ENCODE measurements at regions not wholly inside any gene's neighbourhood (a gene's known extent, or its start where the extent isn't known, plus 50 kb on each side); places are given as distances from the start of the nearest gene placed in this dataset.

DNA sequence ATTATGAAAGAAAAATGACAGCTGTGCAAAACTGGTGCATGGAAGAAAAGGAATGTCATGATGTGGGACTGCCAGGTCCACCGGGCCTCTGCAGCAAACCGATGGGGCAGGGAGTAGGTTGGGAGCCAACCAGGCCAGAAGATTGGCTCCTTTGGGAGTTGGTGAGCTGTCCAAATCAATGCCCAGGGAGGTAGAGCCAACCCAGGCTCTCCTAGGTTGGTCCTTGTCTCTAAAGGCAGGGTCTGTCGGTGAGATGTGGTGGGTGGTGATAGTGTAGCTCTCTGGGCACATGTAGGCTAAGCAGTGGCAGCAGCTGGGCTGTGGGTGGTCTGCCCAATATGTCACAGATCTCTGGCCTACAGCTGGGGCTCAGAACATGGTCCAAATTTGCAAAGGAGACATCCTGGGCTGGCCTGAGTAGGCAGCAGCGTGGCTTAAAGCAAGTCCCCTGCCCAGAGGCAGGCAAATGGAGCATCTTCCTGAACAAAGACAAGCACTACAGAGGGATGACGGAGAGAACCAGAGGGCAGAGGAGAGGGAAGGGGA is 61.2 kb upstream of the PRDX6 start:
- no TSS peak for BruUV-seq (replicated peaks)
- DNase-seq: no peak
- Histone ChIP-seq H3K27ac (no peak overlapping the region), H3K36me3 (ENCODE audit: low read depth) (no peaks in the 10 kb centered on the region), H3K79me2 (ENCODE audit: low read depth) (no peaks in the 10 kb centered on the region), H3K4me1 (replicated peaks; ENCODE audit: insufficient read depth) (peaks cover 15% of the 10 kb centered on the region), H3F3A (ENCODE audit: insufficient read depth, low read depth) (no peaks in the 10 kb centered on the region), H3K4me2 (no peak overlapping the region), H3K9me3 (ENCODE audit: insufficient read depth, low read depth) (no peaks in the 10 kb centered on the region), H3K4me3 (no peak overlapping the region), H3K9me2 (ENCODE audit: insufficient read depth) (no peaks in the 10 kb centered on the region), H3K27me3 (ENCODE audit: insufficient read depth, low read depth) (no peaks in the 10 kb centered on the region), H2AFZ (no peak overlapping the region), H4K20me1 (ENCODE audit: insufficient read depth) (no peaks in the 10 kb centered on the region)
- TF ChIP-seq EZH2 (IDR thresholded peaks at IDR 0.05; ENCODE audit: low read depth): no peak
- TF ChIP-seq, protein P1, sequence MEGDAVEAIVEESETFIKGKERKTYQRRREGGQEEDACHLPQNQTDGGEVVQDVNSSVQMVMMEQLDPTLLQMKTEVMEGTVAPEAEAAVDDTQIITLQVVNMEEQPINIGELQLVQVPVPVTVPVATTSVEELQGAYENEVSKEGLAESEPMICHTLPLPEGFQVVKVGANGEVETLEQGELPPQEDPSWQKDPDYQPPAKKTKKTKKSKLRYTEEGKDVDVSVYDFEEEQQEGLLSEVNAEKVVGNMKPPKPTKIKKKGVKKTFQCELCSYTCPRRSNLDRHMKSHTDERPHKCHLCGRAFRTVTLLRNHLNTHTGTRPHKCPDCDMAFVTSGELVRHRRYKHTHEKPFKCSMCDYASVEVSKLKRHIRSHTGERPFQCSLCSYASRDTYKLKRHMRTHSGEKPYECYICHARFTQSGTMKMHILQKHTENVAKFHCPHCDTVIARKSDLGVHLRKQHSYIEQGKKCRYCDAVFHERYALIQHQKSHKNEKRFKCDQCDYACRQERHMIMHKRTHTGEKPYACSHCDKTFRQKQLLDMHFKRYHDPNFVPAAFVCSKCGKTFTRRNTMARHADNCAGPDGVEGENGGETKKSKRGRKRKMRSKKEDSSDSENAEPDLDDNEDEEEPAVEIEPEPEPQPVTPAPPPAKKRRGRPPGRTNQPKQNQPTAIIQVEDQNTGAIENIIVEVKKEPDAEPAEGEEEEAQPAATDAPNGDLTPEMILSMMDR (conservative IDR thresholded peaks at IDR 0.05): no peak
- ChIA-PET POLR2A (ENCODE audit: unreplicated experiment) (no interaction called here), CTCF (no interaction called here)
- intact Hi-C loops (cut with micrococcal nuclease; ENCODE audit: unreplicated experiment): no loop called here

DNA sequence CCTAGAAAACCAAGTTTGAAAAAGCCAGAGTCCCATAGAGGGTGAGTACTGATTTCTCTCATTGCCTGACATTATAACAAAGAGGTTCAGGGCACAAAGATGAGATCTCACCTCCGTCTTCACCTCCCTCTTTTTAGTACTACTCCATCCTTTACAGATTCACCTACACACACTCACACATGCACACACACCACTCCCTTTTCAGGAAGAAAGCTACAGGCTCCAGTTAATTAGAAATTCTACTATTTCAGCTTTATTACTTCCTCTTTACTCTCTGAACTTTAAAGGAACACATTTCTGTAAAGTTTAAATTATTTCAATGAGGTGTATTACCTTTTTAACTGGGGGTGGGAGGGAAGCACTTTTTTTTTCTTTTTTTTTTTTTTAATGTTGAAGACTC is 59.6 kb upstream of the PRDX6 start:
- Histone ChIP-seq H3F3A (ENCODE audit: insufficient read depth, low read depth) (no peaks in the 10 kb centered on the region), H3K27ac (no peak overlapping the region), H3K4me2 (no peak overlapping the region), H4K20me1 (ENCODE audit: insufficient read depth) (no peaks in the 10 kb centered on the region), H3K4me3 (no peak overlapping the region), H3K79me2 (ENCODE audit: low read depth) (no peaks in the 10 kb centered on the region), H2AFZ (no peak overlapping the region), H3K9me3 (ENCODE audit: insufficient read depth, low read depth) (no peaks in the 10 kb centered on the region), H3K27me3 (ENCODE audit: insufficient read depth, low read depth) (no peaks in the 10 kb centered on the region), H3K4me1 (replicated peaks; ENCODE audit: insufficient read depth) (peaks cover 11% of the 10 kb centered on the region), H3K9me2 (ENCODE audit: insufficient read depth) (no peaks in the 10 kb centered on the region), H3K36me3 (ENCODE audit: low read depth) (no peaks in the 10 kb centered on the region)
- ChIA-PET POLR2A (ENCODE audit: unreplicated experiment) (interaction anchor here (0.6 kb wide), 1 partner anchor 449 kb away, joined by 11 read pairs; no protein-coding TSS in a partner anchor), CTCF (no interaction called here)
- no peak for TF ChIP-seq EZH2 (IDR thresholded peaks at IDR 0.05; ENCODE audit: low read depth)
- TF ChIP-seq, protein P1 (conservative IDR thresholded peaks at IDR 0.05): no peak
- intact Hi-C loops (cut with micrococcal nuclease; ENCODE audit: unreplicated experiment): no loop called here
- no peak for DNase-seq
- BruUV-seq (replicated peaks): no TSS peak

DNA sequence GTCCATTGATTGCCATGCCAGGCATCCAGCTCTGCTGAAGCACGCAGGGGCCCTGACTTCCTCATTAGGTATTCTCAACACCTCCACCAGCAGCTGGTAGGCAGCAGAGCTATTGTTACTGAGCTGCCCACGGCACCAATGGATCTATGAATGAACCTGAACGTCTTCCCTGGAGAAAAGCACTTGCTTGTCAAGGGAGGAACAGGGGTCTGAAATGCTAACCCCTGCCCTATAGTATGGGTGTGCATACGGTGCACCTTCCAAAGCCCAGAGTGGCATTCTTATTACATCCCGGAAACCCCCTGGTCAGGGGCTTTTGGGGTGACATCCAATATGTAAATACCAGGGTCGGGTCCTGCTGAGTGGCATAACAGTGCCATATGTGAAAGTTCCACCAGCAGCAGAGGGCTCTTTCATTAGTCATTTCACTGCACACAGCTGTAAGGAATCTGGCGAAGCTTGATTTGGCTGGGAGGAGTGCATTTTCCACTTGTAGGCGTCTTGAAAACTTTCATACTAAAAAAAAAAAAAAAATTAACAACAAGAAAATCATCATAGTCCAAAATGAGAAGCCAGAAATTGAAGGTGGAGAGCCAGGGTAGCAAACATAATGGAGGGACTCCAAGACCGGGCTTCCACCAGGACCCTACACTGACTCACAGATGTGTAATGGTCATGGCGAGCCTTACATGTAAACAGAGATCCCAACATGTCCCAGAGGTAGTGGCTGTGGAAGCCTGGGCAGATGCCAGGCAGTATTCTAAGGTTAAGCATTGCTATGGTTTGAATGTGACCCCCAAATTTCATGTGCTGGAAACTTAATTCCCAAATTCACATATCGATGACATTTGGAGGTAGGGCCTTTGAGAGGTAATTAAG is 58.8 kb upstream of the PRDX6 start:
- H3F3A ChIP-seq (ENCODE audit: insufficient read depth, low read depth): no peaks in the 10 kb centered on the region
- CTCF ChIA-PET: no interaction called here
- no peak overlapping the region for H3K4me3 ChIP-seq
- H3K27me3 ChIP-seq (ENCODE audit: insufficient read depth, low read depth): no peaks in the 10 kb centered on the region
- H3K9me2 ChIP-seq (ENCODE audit: insufficient read depth): no peaks in the 10 kb centered on the region
- H3K79me2 ChIP-seq (ENCODE audit: low read depth): no peaks in the 10 kb centered on the region
- H3K27ac ChIP-seq: no peak overlapping the region
- H2AFZ ChIP-seq: no peak overlapping the region
- H3K36me3 ChIP-seq (ENCODE audit: low read depth): no peaks in the 10 kb centered on the region
- H3K4me1 ChIP-seq (replicated peaks; ENCODE audit: insufficient read depth): peaks cover 16% of the 10 kb centered on the region
- TF ChIP-seq, protein P1 (conservative IDR thresholded peaks at IDR 0.05): no peak
- no peak for TF ChIP-seq EZH2 (IDR thresholded peaks at IDR 0.05; ENCODE audit: low read depth)
- no peak for DNase-seq
- H3K4me2 ChIP-seq: no peak overlapping the region
- H4K20me1 ChIP-seq (ENCODE audit: insufficient read depth): no peaks in the 10 kb centered on the region
- POLR2A ChIA-PET (ENCODE audit: unreplicated experiment): interaction anchor here (0.6 kb wide), 1 partner anchor 448 kb away, joined by 11 read pairs; no protein-coding TSS in a partner anchor
- no peaks in the 10 kb centered on the region for H3K9me3 ChIP-seq (ENCODE audit: insufficient read depth, low read depth)
- no TSS peak for BruUV-seq (replicated peaks)
- intact Hi-C loops (cut with micrococcal nuclease; ENCODE audit: unreplicated experiment): no loop called here
